ENCODE measurements at regions not wholly inside any gene's neighbourhood (a gene's known extent, or its start where the extent isn't known, plus 50 kb on each side); places are given as distances from the start of the nearest gene placed in this dataset.

DNA sequence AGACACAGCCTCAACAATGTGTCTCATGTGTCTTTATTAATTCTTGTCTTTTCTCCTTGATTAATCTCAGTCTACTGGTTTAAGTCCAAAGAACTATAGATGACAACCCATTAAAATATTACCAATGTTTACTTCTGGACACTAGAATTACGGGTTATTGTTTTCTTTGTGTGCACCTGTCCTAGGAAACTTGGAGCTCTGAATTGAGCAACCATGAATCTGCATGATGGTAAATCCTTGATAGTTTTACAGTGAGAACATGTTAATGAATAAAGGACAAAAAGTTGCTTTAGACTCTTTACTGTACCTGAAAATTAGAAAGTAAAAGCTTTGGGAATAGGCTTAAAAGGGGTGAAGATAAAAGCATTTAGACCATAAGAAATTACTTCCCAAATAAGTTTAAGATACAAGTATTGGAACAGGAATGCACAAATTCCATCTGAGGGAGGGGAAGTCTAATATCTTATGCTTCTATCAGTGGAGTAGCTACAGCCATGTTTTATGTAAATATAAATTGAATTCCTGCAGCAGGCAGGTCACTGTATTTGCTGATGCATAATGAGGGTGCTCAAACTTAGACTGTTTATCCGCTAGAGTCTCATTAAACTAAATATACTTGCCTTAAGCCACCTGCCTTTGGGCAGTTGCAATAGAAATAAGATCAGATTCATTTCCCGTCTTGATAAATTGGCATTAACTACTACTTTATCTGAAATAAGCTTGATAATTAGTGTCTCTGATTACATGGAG is 603.7 kb upstream of the GCFC2 start:
- TF ChIP-seq, protein P1, sequence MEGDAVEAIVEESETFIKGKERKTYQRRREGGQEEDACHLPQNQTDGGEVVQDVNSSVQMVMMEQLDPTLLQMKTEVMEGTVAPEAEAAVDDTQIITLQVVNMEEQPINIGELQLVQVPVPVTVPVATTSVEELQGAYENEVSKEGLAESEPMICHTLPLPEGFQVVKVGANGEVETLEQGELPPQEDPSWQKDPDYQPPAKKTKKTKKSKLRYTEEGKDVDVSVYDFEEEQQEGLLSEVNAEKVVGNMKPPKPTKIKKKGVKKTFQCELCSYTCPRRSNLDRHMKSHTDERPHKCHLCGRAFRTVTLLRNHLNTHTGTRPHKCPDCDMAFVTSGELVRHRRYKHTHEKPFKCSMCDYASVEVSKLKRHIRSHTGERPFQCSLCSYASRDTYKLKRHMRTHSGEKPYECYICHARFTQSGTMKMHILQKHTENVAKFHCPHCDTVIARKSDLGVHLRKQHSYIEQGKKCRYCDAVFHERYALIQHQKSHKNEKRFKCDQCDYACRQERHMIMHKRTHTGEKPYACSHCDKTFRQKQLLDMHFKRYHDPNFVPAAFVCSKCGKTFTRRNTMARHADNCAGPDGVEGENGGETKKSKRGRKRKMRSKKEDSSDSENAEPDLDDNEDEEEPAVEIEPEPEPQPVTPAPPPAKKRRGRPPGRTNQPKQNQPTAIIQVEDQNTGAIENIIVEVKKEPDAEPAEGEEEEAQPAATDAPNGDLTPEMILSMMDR (CRISPR knock-in tag; IDR thresholded peaks at IDR 0.05), result no peak
- TF ChIP-seq, protein P2, sequence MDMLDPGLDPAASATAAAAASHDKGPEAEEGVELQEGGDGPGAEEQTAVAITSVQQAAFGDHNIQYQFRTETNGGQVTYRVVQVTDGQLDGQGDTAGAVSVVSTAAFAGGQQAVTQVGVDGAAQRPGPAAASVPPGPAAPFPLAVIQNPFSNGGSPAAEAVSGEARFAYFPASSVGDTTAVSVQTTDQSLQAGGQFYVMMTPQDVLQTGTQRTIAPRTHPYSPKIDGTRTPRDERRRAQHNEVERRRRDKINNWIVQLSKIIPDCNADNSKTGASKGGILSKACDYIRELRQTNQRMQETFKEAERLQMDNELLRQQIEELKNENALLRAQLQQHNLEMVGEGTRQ (IDR thresholded peaks at IDR 0.05; ENCODE audit: low read depth, low read length), result no peak
- TF ChIP-seq, protein P2 (CRISPR knock-in tag; IDR thresholded peaks at IDR 0.05; ENCODE audit: borderline replicate concordance), result no peak
- no peak for TF ChIP-seq SMYD3 (CRISPR knock-in tag; IDR thresholded peaks at IDR 0.05)
